Stimulated activated CD8-positive, alpha-beta memory T cell treated with anti-CD3 and anti-CD28 coated beads, Interleukin-7, amount 100 ng/mL, for 4 hours (primary cell): ENCODE measurements at regions not wholly inside any gene's neighbourhood (a gene's known extent, or its start where the extent isn't known, plus 50 kb on each side); places are given as distances from the start of the nearest gene placed in this dataset.

Source experiments
- DNase-seq, 2 donors: peaks; one replicate each; pipeline ENCODE4 v3.0.0-alpha.2; 2020; ENCODE audit warnings: low read depth in 2 of 2

- no peak for DNase-seq
Measured at GRCh38 chr5:130267926-130268325, 363.7 kb downstream of the CHSY3 start.

- no peak for DNase-seq
Measured at GRCh38 chr5:130260481-130260880, 356.2 kb downstream of the CHSY3 start.

GRCh38 chr5:130251931-130252330, 347.7 kb downstream of the CHSY3 start:
- DNase-seq, result no peak

- DNase-seq, result no peak
Measured at GRCh38 chr5:130243641-130244040, 339.4 kb downstream of the CHSY3 start.

- no peak for DNase-seq
Measured at GRCh38 chr5:130237721-130238120, 333.5 kb downstream of the CHSY3 start.
